B cell (primary cell): ENCODE measurements at regions not wholly inside any gene's neighbourhood (a gene's known extent, or its start where the extent isn't known, plus 50 kb on each side); places are given as distances from the start of the nearest gene placed in this dataset.

Source experiments
- ATAC-seq: fragments of 200-7000 bp; cut with Tn5 transposase; one replicate; pipeline ENCODE4 v1.10.0; 2021; ENCODE audit warnings: low read depth, mild to moderate bottlenecking, moderate number of reproducible peaks, moderate library complexity
- CTCF ChIA-PET: fragments of 350-600 bp; sonication (Branson Sonifier 250); formaldehyde crosslinking; loops from one replicate; lab custom pipeline; 2021; ENCODE audit warnings: antibody characterized with exemption, inconsistent platforms; lab: Charles Lee
- POLR2A ChIA-PET: fragments of 350-600 bp; sonication (Branson Sonifier 250); formaldehyde crosslinking; loops from one replicate; lab custom pipeline; 2021; ENCODE audit warnings: antibody characterized with exemption; lab: Charles Lee
- DNase-seq: peaks from one replicate; pipeline ENCODE4 v3.0.0; 2013
- H2AFZ ChIP-seq: 2 replicates; pipeline ENCODE4 v1.6.1; 2012; ENCODE audit warnings: mild to moderate bottlenecking, low read depth, low read length; ENCODE audit not compliant: insufficient read depth, poor library complexity, severe bottlenecking
- H3K27ac ChIP-seq, 2 donors: 1 replicate in 1 of 2; 2 replicates in 1 of 2; pipeline ENCODE4 v1.5.1; 2012 to 2013; ENCODE audit warnings: low read length in 2 of 2, mild to moderate bottlenecking in 2 of 2, moderate library complexity in 1 of 2
- H3K27me3 ChIP-seq, 4 experiments: fragments of 200-600 bp in 1 of 4; sonication (generic) in 1 of 4; replicated peaks in 1 of 4; 1 replicate in 2 of 4; 2 replicates in 2 of 4; pipeline versions ENCODE4 v1.6.1 to v1.7.0; 2013 to 2016; ENCODE audit warnings: low read length in 3 of 4, mild to moderate bottlenecking in 2 of 4, mixed read lengths in 1 of 4, moderate library complexity in 1 of 4; ENCODE audit not compliant: insufficient read depth in 4 of 4, control insufficient read depth in 3 of 4; ENCODE audit errors: control extremely low read depth in 1 of 4
- H3K36me3 ChIP-seq, 2 experiments: replicated peaks in 1 of 2; 1 replicate in 1 of 2; 2 replicates in 1 of 2; pipeline versions ENCODE4 v1.6.1 to v1.7.1; 2013; ENCODE audit warnings: low read length in 1 of 2; ENCODE audit not compliant: insufficient read depth in 2 of 2, control insufficient read depth in 1 of 2; ENCODE audit errors: control extremely low read depth in 1 of 2, extremely low read depth in 1 of 2
- H3K4me1 ChIP-seq, 2 donors: fragments of 200-600 bp in 1 of 2; sonication (generic) in 1 of 2; 1 replicate in 1 of 2; 2 replicates in 1 of 2; pipeline versions ENCODE4 v1.5.1 to v1.6.1; 2013 to 2017; ENCODE audit warnings: low read length in 2 of 2; ENCODE audit not compliant: control insufficient read depth in 2 of 2, insufficient read depth in 2 of 2
- H3K4me2 ChIP-seq: replicated peaks from 2 replicates; pipeline ENCODE3; 2012; ENCODE audit warnings: mild to moderate bottlenecking, low read depth, low read length; ENCODE audit not compliant: poor library complexity, severe bottlenecking
- H3K4me3 ChIP-seq, 5 experiments: fragments of 200-600 bp in 1 of 5; sonication (generic) in 1 of 5; 1 replicate in 3 of 5; 2 replicates in 2 of 5; pipeline versions ENCODE4 v1.5.1 to v1.7.0; 2011 to 2016; ENCODE audit warnings: low read length in 4 of 5, mild to moderate bottlenecking in 4 of 5, low read depth in 2 of 5, control low read depth in 1 of 5, moderate library complexity in 1 of 5; ENCODE audit not compliant: insufficient read depth in 1 of 5; ENCODE audit errors: control extremely low read depth in 1 of 5, extremely low read depth in 1 of 5
- H3K79me2 ChIP-seq: fragments of 200-600 bp; sonication (generic); one replicate; pipeline ENCODE4 v1.6.0; 2016; ENCODE audit warnings: low read length; ENCODE audit not compliant: control insufficient read depth, insufficient read depth
- H3K9ac ChIP-seq: fragments of 200-600 bp; sonication (generic); 2 replicates; pipeline ENCODE4 v1.6.1; 2017; ENCODE audit warnings: mild to moderate bottlenecking, low read length, moderate library complexity
- H3K9me3 ChIP-seq, 3 donors: one replicate each; pipeline versions ENCODE4 v1.6.1 to v1.7.1; 2013; ENCODE audit warnings: low read length in 2 of 3; ENCODE audit not compliant: control insufficient read depth in 2 of 3, insufficient read depth in 1 of 3; ENCODE audit errors: control extremely low read depth in 1 of 3
- H4K20me1 ChIP-seq: 2 replicates; pipeline ENCODE4 v1.6.0; 2012; ENCODE audit warnings: mild to moderate bottlenecking, low read length; ENCODE audit not compliant: insufficient read depth, control insufficient read depth, poor library complexity, severe bottlenecking
- H3K27ac Mint-ChIP-seq: one replicate; pipeline ENCODE4 v1.8.0; 2021; ENCODE audit warnings: mixed read lengths
- H3K27me3 Mint-ChIP-seq: one replicate; pipeline ENCODE4 v1.8.0; 2021; ENCODE audit warnings: mixed read lengths
- H3K4me1 Mint-ChIP-seq: one replicate; pipeline ENCODE4 v1.8.0; 2021; ENCODE audit warnings: mixed read lengths
- H3K4me3 Mint-ChIP-seq: one replicate; pipeline ENCODE4 v1.8.0; 2021; ENCODE audit warnings: mixed read lengths
- H3K9me3 Mint-ChIP-seq: one replicate; pipeline ENCODE4 v1.8.0; 2022; ENCODE audit warnings: mixed read lengths; ENCODE audit not compliant: insufficient read depth
- EZH2 ChIP-seq: IDR thresholded peaks from 2 replicates; pipeline ENCODE4 v1.6.1; 2012; ENCODE audit warnings: borderline replicate concordance, low read depth, mild to moderate bottlenecking, moderate library complexity, low read length; ENCODE audit not compliant: insufficient read depth, poor library complexity, severe bottlenecking
- WGBS: methylation state at CpG from one replicate; pipeline ENCODE4 v1.1.5; 2013; ENCODE audit warnings: missing lambda C conversion rate; ENCODE audit not compliant: insufficient coverage; 5-methylcytosine and 5-hydroxymethylcytosine counted together
- intact Hi-C: fragments of 100-400 bp; cut with micrococcal nuclease; formaldehyde crosslinking; loops from one replicate; pipeline ENCODE4 v1.10.0; 2022
- TF ChIP-seq, protein P1 (sequence below): fragments of 200-600 bp; IDR thresholded peaks from one replicate; pipeline ENCODE4 v1.8.0; 2022; ENCODE audit warnings: antibody characterized with exemption, mild to moderate bottlenecking

GRCh38 chr9:80540387-80540786 lies 968.6 kb downstream of the TLE4 start:
- Mint-ChIP-seq H3K4me3 (no peak overlapping the region), H3K9me3 (peaks cover 8% of the 10 kb centered on the region), H3K27me3 (no peaks in the 10 kb centered on the region), H3K4me1 (no peaks in the 10 kb centered on the region), H3K27ac (no peak overlapping the region)
- ChIA-PET CTCF (no interaction called here), POLR2A (no interaction called here)
- Histone ChIP-seq H3K4me3 (no peak overlapping the region), H3K4me1 (no peaks in the 10 kb centered on the region), H3K9ac (no peak overlapping the region), H3K9me3 (peaks cover 0 to 8% (median 5%) of the 10 kb centered on the region in 3 donors), H4K20me1 (no peaks in the 10 kb centered on the region), H3K27ac (no peak overlapping the region), H2AFZ (no peak overlapping the region), H3K36me3 (no peaks in the 10 kb centered on the region), H3K4me2 (no peak overlapping the region), H3K27me3 (no peaks in the 10 kb centered on the region), H3K79me2 (no peaks in the 10 kb centered on the region)
- ATAC-seq: no peak
- intact Hi-C loops: no loop called here
- no peak for TF ChIP-seq EZH2
- TF ChIP-seq, protein P1, sequence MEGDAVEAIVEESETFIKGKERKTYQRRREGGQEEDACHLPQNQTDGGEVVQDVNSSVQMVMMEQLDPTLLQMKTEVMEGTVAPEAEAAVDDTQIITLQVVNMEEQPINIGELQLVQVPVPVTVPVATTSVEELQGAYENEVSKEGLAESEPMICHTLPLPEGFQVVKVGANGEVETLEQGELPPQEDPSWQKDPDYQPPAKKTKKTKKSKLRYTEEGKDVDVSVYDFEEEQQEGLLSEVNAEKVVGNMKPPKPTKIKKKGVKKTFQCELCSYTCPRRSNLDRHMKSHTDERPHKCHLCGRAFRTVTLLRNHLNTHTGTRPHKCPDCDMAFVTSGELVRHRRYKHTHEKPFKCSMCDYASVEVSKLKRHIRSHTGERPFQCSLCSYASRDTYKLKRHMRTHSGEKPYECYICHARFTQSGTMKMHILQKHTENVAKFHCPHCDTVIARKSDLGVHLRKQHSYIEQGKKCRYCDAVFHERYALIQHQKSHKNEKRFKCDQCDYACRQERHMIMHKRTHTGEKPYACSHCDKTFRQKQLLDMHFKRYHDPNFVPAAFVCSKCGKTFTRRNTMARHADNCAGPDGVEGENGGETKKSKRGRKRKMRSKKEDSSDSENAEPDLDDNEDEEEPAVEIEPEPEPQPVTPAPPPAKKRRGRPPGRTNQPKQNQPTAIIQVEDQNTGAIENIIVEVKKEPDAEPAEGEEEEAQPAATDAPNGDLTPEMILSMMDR: no peak
- no CpG with 5 or more reads among the region's 4 CpGs for WGBS
- no peak for DNase-seq

DNA sequence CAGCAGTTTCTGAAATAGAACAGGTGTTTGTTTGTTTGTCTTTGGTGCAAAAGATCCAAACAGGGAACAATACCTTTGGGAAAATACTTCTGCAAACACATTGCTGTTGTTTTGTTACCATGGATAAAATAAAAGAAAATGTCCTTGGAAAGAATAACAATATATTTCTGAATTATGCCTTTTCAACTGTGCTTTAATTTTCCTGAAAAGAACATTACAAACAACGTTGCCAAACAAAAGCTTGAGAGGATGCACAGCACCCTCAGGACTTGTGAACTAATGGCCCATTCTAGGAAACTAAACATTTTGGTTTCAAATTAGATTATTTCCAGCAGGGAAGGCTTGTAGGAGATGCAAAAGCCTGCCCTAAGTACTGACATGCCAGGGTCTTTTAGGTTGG lies 967.2 kb downstream of the TLE4 start:
- no CpG with 5 or more reads among the region's 1 CpG for WGBS
- peaks cover 12% of the 10 kb centered on the region for H3K9me3 Mint-ChIP-seq
- Histone ChIP-seq H2AFZ (no peak overlapping the region), H3K36me3 (no peaks in the 10 kb centered on the region), H3K4me2 (no peak overlapping the region), H3K27me3 (no peaks in the 10 kb centered on the region), H3K9me3 (peaks cover 0 to 5% (median 5%) of the 10 kb centered on the region in 3 donors), H3K27ac (no peak overlapping the region), H4K20me1 (no peaks in the 10 kb centered on the region), H3K9ac (no peak overlapping the region), H3K4me3 (no peak overlapping the region), H3K4me1 (no peaks in the 10 kb centered on the region), H3K79me2 (no peaks in the 10 kb centered on the region)
- intact Hi-C loops: no loop called here
- DNase-seq (no peak), ATAC-seq (no peak)
- H3K27me3 Mint-ChIP-seq: no peaks in the 10 kb centered on the region
- H3K4me3 Mint-ChIP-seq: no peak overlapping the region
- no peak overlapping the region for H3K27ac Mint-ChIP-seq
- no peaks in the 10 kb centered on the region for H3K4me1 Mint-ChIP-seq
- no peak for TF ChIP-seq EZH2
- TF ChIP-seq, protein P1: no peak
- ChIA-PET POLR2A (no interaction called here), CTCF (no interaction called here)
